HEK293 (cell line): ENCODE measurements at regions not wholly inside any gene's neighbourhood (a gene's known extent, or its start where the extent isn't known, plus 50 kb on each side); places are given as distances from the start of the nearest gene placed in this dataset.

Experiments used
- CTCF ChIA-PET: fragments of 350-600 bp; formaldehyde crosslinking; extraction: SDS; loops from one replicate; lab custom pipeline; 2021; ENCODE audit warnings: antibody characterized with exemption; lab: Yijun Ruan, JAX
- POLR2A ChIA-PET: fragments of 300-600 bp; formaldehyde crosslinking; extraction: SDS; loops from one replicate; lab custom pipeline; 2020; ENCODE audit warnings: antibody characterized with exemption, inconsistent platforms; lab: Yijun Ruan, JAX
- H3K27ac ChIP-seq: fragments of 200-500 bp; sonication (Bioruptor generic); 2 replicates; pipeline ENCODE4 v1.5.1; 2014; ENCODE audit warnings: low read depth, low read length, control low read depth, inconsistent platforms; ENCODE audit errors: extremely low read depth
- H3K36me3 ChIP-seq, 2 experiments: fragments of 200-500 bp in 1 of 2; sonication (Bioruptor generic) in 1 of 2; 1 replicate in 1 of 2; 2 replicates in 1 of 2; pipeline ENCODE4 v1.5.1; 2014 to 2017; ENCODE audit warnings: inconsistent platforms in 2 of 2, low read length in 2 of 2; ENCODE audit not compliant: control insufficient read depth in 2 of 2, insufficient read depth in 1 of 2
- H3K4me1 ChIP-seq: fragments of 200-500 bp; sonication (Bioruptor generic); 2 replicates; pipeline ENCODE4 v1.5.1; 2014; ENCODE audit warnings: mild to moderate bottlenecking, low read length, inconsistent platforms; ENCODE audit not compliant: control insufficient read depth, insufficient read depth
- H3K4me3 ChIP-seq: 2 replicates; pipeline ENCODE4 v1.5.1; 2011; ENCODE audit warnings: low read depth, mild to moderate bottlenecking, control low read depth, low read length, moderate library complexity
- H3K9me3 ChIP-seq: fragments of 200-500 bp; sonication (Bioruptor generic); 2 replicates; pipeline ENCODE4 v1.5.1; 2014; ENCODE audit warnings: low read depth, low read length, inconsistent platforms; ENCODE audit not compliant: control insufficient read depth, insufficient read depth
- MZF1 ChIP-seq: fragments of 450-650 bp; formaldehyde crosslinking; IDR thresholded peaks from 2 replicates; pipeline ENCODE4 v1.5.1; 2017; ENCODE audit warnings: missing biosample characterization, missing genetic modification characterization, borderline replicate concordance
- ZIC2 ChIP-seq: fragments of 450-650 bp; formaldehyde crosslinking; IDR thresholded peaks from 2 replicates; pipeline ENCODE4 v1.5.1; 2016; ENCODE audit warnings: missing biosample characterization, missing genetic modification characterization
- ZNF221 ChIP-seq: fragments of 450-650 bp; formaldehyde crosslinking; IDR thresholded peaks from 2 replicates; pipeline ENCODE4 v1.5.1; 2017; ENCODE audit warnings: missing biosample characterization, missing genetic modification characterization, borderline replicate concordance
- ZNF24 ChIP-seq: fragments of 450-650 bp; formaldehyde crosslinking; IDR thresholded peaks from 2 replicates; pipeline ENCODE4 v1.5.1; 2016; ENCODE audit warnings: missing biosample characterization, missing genetic modification characterization
- ZNF274 ChIP-seq, 2 experiments: fragments of 200-500 bp in 1 of 2; fragments of 450-650 bp in 1 of 2; sonication (Bioruptor generic) in 1 of 2; formaldehyde crosslinking in 1 of 2; IDR thresholded peaks; 2 replicates each; pipeline versions ENCODE4 v1.5.1 to v1.6.1; 2014 to 2016; ENCODE audit warnings: borderline replicate concordance in 1 of 2, inconsistent platforms in 1 of 2, low read length in 1 of 2, missing biosample characterization in 1 of 2, missing genetic modification characterization in 1 of 2
- ZNF510 ChIP-seq: fragments of 450-650 bp; formaldehyde crosslinking; IDR thresholded peaks from 2 replicates; pipeline ENCODE4 v1.5.1; 2018; ENCODE audit warnings: mild to moderate bottlenecking, missing genetic modification characterization, missing biosample characterization; ENCODE audit not compliant: insufficient replicate concordance
- ZNF530 ChIP-seq: fragments of 450-650 bp; formaldehyde crosslinking; IDR thresholded peaks from 2 replicates; pipeline ENCODE4 v1.5.1; 2016; ENCODE audit warnings: low read depth, missing biosample characterization, missing genetic modification characterization
- ZNF777 ChIP-seq: fragments of 450-650 bp; formaldehyde crosslinking; IDR thresholded peaks from 2 replicates; pipeline ENCODE4 v1.5.1; 2017; ENCODE audit warnings: missing biosample characterization, missing genetic modification characterization, borderline replicate concordance
- ZNF792 ChIP-seq: fragments of 450-650 bp; formaldehyde crosslinking; IDR thresholded peaks from 2 replicates; pipeline ENCODE4 v1.5.1; 2016; ENCODE audit warnings: missing biosample characterization, missing genetic modification characterization
- TF ChIP-seq, protein P1 (sequence below): fragments of 450-650 bp; formaldehyde crosslinking; IDR thresholded peaks from 2 replicates; pipeline ENCODE4 v1.5.1; 2016; ENCODE audit warnings: missing biosample characterization, missing genetic modification characterization
- TF ChIP-seq, protein P2 (sequence below): fragments of 450-650 bp; formaldehyde crosslinking; conservative IDR thresholded peaks from 2 replicates; pipeline ENCODE4 v1.5.1; 2016; ENCODE audit warnings: low read depth, missing biosample characterization, missing genetic modification characterization
- TF ChIP-seq, protein P3 (sequence below): fragments of 450-650 bp; formaldehyde crosslinking; IDR thresholded peaks from 2 replicates; pipeline ENCODE4 v1.5.1; 2017; ENCODE audit warnings: missing biosample characterization, missing genetic modification characterization
- TF ChIP-seq, protein P4 (sequence below): fragments of 450-650 bp; formaldehyde crosslinking; IDR thresholded peaks from 2 replicates; pipeline ENCODE4 v1.5.1; 2016; ENCODE audit warnings: missing biosample characterization, missing genetic modification characterization

DNA sequence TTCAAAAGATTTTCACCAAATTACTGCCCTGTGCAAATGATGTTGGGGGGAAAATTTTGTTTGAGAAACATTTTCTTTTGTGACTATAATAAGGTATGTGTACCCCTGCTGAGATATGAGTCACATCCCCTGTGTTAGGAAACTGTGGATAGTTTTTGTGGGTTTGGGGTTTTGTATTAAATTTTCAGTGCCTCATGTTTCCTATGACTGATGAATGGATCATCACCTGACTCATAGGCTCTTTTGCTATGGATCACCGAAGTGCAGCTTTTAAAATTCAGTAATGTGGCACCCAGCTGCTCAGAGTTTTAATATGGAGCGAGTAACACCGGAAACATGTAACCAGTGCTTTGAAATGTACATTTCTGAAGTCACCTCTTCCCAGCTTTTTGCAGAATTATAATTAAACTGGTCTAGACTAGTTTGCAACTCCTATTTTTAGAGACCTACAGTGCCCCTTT lies 167.4 kb upstream of the HMGA2 start (continued):
- TF ChIP-seq ZNF24 (tag by site-specific recombination), result peak; percentile 79
- TF ChIP-seq, protein P1, sequence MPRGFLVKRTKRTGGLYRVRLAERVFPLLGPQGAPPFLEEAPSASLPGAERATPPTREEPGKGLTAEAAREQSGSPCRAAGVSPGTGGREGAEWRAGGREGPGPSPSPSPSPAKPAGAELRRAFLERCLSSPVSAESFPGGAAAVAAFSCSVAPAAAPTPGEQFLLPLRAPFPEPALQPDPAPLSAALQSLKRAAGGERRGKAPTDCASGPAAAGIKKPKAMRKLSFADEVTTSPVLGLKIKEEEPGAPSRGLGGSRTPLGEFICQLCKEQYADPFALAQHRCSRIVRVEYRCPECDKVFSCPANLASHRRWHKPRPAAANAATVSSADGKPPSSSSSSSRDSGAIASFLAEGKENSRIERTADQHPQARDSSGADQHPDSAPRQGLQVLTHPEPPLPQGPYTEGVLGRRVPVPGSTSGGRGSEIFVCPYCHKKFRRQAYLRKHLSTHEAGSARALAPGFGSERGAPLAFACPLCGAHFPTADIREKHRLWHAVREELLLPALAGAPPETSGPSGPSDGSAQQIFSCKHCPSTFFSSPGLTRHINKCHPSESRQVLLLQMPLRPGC, result peak; percentile 57
- no peak for TF ChIP-seq ZNF530 (tag by site-specific recombination)
- no peak for TF ChIP-seq ZNF792 (tag by site-specific recombination)
- TF ChIP-seq, protein P2, sequence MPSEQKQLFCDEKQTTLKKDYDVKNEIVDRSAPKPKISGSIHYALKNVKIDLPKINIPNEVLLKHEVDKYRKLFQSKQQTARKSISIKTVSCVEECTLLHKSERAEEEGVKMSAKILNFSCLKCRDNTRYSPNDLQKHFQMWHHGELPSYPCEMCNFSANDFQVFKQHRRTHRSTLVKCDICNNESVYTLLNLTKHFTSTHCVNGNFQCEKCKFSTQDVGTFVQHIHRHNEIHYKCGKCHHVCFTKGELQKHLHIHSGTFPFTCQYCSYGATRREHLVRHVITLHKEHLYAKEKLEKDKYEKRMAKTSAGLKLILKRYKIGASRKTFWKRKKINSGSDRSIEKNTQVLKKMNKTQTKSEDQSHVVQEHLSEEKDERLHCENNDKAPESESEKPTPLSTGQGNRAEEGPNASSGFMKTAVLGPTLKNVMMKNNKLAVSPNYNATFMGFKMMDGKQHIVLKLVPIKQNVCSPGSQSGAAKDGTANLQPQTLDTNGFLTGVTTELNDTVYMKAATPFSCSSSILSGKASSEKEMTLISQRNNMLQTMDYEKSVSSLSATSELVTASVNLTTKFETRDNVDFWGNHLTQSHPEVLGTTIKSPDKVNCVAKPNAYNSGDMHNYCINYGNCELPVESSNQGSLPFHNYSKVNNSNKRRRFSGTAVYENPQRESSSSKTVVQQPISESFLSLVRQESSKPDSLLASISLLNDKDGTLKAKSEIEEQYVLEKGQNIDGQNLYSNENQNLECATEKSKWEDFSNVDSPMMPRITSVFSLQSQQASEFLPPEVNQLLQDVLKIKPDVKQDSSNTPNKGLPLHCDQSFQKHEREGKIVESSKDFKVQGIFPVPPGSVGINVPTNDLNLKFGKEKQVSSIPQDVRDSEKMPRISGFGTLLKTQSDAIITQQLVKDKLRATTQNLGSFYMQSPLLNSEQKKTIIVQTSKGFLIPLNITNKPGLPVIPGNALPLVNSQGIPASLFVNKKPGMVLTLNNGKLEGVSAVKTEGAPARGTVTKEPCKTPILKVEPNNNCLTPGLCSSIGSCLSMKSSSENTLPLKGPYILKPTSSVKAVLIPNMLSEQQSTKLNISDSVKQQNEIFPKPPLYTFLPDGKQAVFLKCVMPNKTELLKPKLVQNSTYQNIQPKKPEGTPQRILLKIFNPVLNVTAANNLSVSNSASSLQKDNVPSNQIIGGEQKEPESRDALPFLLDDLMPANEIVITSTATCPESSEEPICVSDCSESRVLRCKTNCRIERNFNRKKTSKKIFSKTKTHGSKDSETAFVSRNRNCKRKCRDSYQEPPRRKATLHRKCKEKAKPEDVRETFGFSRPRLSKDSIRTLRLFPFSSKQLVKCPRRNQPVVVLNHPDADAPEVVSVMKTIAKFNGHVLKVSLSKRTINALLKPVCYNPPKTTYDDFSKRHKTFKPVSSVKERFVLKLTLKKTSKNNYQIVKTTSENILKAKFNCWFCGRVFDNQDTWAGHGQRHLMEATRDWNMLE (tag by site-specific recombination), result peak; percentile 37; the same call in 1 of the 2 replicates
- no peak for TF ChIP-seq ZNF221 (tag by site-specific recombination)
- no peak for TF ChIP-seq ZNF274 (IDR thresholded peaks at IDR 0.05; ENCODE audit: low read length)
- TF ChIP-seq ZNF274 (tag by site-specific recombination; IDR thresholded peaks at IDR 0.05; ENCODE audit: borderline replicate concordance), result no peak
- no peak for TF ChIP-seq MZF1 (tag by site-specific recombination)
- TF ChIP-seq ZNF777 (tag by site-specific recombination), result no peak
- TF ChIP-seq, protein P3, sequence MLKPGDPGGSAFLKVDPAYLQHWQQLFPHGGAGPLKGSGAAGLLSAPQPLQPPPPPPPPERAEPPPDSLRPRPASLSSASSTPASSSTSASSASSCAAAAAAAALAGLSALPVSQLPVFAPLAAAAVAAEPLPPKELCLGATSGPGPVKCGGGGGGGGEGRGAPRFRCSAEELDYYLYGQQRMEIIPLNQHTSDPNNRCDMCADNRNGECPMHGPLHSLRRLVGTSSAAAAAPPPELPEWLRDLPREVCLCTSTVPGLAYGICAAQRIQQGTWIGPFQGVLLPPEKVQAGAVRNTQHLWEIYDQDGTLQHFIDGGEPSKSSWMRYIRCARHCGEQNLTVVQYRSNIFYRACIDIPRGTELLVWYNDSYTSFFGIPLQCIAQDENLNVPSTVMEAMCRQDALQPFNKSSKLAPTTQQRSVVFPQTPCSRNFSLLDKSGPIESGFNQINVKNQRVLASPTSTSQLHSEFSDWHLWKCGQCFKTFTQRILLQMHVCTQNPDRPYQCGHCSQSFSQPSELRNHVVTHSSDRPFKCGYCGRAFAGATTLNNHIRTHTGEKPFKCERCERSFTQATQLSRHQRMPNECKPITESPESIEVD, result peak; percentile 77
- peak; percentile 15; the same call in 1 of the 2 replicates for TF ChIP-seq ZIC2

DNA sequence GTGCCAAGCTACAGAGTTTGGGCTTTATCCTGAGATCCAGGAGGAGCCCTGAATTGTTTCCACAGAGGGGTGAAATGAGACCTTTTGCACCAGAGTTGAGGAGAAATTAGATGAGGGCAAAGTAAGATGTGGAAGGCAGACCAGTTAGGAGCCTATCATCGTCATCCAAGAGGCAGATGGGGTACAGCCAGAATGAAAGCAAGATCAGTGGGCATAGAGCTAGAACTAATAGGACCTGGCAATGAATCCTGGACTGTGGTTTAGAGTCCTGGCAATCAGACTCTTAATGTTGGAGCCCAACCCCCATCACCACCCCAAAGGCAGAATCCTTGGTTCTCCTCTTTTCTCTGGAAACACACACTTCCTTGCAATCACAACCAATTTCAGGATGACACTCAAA lies 166.6 kb upstream of the HMGA2 start:
- Histone ChIP-seq H3K4me3 (no peak overlapping the region), H3K36me3 (no peaks in the 10 kb centered on the region), H3K9me3 (no peaks in the 10 kb centered on the region), H3K27ac (no peak overlapping the region), H3K4me1 (peaks cover 7% of the 10 kb centered on the region; the same call in 1 of the 2 replicates)
- TF ChIP-seq ZNF510 (tag by site-specific recombination), result peak; percentile 93
- TF ChIP-seq, protein P4, sequence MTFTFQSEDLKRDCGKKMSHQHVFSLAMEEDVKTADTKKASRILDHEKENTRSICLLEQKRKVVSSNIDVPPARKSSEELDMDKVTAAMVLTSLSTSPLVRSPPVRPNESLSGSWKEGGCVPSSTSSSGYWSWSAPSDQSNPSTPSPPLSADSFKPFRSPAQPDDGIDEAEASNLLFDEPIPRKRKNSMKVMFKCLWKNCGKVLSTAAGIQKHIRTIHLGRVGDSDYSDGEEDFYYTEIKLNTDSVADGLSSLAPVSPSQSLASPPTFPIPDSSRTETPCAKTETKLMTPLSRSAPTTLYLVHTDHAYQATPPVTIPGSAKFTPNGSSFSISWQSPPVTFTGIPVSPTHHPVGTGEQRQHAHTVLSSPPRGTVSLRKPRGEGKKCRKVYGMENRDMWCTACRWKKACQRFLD (tag by site-specific recombination), result no peak
- ChIA-PET CTCF (no interaction called here), POLR2A (no interaction called here)
